Stimulated activated CD4-positive, alpha-beta T cell treated with anti-CD3 and anti-CD28 coated beads, TNF-alpha, amount 100 ng/mL, for 48 hours (primary cell): ENCODE measurements at regions not wholly inside any gene's neighbourhood (a gene's known extent, or its start where the extent isn't known, plus 50 kb on each side); places are given as distances from the start of the nearest gene placed in this dataset.

Experiments used
- DNase-seq, 3 donors: peaks; one replicate each; pipeline ENCODE4 v3.0.0-alpha.2; 2020; ENCODE audit warnings: low read depth in 3 of 3

DNA sequence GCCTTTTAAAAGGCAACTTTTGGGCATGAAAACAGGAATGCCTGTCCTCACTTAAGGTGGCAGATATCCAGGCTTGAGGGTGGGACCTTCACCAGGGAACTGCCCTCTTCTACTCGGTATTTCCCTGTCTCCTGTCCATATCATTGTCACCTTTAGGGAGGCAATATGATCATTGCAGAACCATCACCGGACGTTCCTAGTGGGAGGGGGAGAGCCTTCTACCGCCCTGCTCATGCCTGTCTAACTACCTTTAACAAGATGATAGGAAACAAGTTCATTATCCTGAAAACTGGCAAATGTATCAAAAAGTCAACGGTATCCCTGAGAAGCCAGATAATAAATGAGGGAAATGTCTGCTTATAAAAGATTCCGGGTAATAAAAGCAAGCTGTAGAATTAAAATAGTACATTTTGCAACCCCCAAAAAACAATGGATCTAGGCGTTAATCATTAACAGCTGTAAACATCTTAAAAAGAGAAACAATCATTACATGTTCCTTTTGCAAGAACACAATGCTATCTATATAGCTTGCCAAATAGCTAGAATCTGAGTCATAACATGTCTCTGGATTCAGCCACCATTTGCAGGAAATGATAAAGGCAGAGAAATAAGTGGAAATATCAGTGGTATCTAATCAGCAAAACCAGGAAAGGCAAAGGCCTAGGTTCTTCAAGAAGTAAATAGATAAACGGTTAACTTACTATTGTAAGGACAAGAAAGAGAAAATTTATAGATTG lies 852.9 kb upstream of the ADGRL4 start:
- DNase-seq = no peak

DNA sequence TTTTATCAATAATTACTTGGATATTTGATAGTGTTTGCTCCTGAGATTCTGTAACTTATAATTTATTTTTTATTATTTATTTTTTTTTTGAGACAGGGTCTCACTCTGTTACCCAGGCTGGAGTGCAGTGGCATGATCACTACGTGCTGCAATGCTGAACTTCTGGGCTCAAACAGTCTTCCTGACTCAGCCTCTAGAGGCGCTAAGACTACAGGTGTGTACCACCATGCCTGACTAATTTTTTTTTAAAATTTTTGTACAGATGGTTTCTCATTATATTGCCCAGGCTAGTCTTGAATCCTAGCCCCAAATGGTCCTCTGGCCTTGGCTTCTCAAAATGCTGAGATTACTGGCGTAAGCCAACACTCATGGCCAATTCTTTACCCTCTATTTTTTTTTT lies 845.5 kb upstream of the ADGRL4 start:
- DNase-seq = no peak

DNA sequence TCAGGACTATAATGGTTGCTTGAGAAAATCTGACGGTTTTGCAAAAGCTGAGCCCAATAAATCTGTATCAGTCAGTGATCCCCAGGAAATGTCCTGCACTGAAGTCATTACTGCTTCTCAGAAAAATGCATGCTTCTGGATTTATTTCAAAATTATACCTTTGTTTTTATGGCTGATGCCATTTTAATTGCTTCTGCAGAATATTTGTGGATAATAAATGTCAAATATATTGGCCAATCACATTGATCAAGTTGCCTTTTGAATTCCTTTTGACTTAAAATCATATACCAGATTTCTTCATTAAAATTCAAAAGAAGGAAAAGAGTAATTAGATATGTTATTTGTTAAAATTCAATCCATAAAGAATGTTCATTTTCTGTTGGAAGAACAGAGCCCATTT lies 842.9 kb upstream of the ADGRL4 start:
- DNase-seq = no peak

DNA sequence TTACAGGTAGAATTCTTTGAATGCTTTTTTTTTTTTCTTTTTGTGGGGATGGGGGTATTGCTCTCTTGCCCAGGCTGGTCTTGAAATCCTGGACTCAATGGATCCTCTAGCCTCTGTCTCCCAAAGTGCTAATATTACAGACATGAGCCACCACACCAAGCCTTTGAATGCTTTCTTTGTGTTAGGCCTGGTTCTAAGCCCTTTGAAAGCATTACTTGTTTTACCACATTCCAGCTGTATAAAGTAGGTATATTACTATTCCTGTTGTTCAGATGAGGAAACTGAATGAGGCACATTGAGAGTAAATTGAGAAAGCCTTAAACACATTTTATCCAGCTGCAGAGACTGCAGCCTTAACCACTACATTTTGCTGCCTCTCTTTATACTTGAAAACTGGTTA lies 841.8 kb upstream of the ADGRL4 start:
- DNase-seq = no peak

DNA sequence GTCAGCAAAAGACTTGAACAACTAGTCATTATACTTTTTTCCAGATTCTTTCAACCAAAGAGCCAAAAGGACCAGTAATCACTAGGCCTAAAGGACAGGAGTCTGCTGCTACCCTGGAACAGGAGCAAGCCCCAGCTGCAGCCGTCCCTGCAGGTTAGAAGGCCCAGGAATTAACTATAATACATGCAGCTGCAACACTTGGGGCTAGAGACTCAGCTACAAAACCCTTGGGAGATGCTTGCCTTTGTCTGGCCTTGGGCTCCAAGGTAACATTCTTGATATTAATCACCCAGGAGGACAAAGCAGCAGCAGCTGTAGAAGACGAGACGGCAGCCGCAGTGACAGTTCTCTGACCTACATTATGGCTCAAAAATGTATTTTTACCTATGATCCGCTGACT lies 841.2 kb upstream of the ADGRL4 start:
- no peak for DNase-seq

DNA sequence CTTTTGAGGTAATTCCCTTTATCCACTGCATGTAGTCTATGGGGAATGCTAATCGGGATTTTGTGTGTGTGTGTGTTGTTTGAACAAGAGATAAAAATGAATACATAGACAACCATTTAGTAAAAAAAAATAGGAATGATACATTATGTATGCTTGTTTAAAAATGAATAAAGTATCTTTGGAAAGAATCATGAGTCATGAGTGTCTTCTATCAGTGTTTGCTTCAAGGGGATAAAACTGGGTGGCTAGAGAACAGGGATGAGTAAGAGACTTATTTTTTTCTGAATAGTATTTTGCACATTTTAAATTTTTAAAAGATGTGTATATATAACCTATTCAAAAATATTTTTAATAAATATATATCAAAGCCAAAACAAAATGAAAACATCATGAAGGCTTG lies 839.4 kb upstream of the ADGRL4 start:
- DNase-seq = no peak

DNA sequence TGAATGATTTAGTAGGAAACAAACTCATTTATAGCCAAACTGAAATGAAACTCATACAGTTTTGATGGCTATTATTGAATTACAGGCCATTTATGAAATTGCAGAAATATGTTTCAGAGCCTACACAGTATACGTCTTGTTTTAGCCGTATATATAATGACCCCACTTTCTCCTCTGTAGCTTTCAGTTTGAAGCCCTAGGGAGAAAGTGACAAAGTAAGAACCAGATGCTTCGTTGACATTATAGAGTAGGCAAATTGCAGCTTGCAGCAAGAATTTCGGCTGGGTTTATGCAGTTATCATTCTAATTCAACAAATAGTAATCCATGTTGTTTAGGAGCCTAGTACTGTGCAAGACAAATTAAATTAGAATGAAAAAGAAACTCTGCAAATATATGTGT lies 836.3 kb upstream of the ADGRL4 start:
- DNase-seq = no peak

DNA sequence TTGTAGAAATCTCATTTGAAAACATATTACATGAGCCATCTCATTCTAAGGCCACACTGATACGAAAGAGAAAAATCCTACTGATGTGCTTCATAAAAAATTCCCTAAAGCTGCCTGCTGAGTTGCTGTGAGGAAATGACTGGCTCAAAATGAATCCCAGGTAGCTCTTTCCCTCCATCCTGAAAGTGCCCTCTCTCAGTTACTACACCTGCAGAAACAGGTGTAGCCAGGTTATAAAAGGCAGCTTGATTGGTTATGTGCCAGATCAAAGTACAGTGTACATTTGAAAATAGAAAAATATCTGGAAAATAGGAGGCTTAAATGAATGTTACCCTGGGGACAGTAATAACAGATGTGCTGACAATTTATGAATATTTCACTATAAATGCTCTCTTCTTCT lies 833.4 kb upstream of the ADGRL4 start:
- no peak for DNase-seq

DNA sequence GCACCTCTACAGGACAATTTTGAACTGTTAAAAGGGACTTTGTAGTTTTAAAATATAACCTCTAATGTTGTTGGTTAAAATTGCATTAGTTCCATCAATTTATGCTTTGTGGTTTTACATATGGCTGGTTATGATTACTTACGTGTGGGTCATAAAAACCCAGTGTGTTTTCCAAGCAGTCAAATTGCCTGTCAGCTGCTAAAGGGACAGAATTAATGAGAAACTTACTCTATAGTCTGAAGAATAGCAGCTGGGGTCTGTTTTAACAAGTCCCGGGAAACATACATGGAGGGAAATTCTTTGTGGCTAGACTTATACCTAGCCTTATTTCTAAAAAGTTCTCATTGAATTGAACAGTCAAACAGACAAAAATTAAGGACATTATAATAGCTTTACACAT lies 820.9 kb upstream of the ADGRL4 start:
- DNase-seq = no peak

DNA sequence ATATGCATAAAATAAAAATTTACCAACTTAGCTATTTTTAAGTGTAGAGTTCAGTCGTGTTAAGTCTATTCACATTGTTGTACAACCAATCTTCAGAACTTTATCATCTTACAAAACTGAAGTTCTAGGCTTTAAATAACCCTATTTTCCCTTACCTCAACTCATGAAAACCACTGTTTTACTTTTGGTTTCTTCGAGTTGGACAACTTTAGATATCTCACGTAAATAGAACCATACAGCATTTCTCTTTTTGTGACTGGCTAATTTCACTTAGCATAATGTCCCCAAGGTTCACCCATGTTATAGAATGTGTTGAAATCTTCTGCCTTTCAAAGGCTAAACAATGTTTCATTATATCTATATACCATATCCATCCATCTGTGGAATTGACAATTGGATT lies 819.0 kb upstream of the ADGRL4 start:
- DNase-seq = no peak

DNA sequence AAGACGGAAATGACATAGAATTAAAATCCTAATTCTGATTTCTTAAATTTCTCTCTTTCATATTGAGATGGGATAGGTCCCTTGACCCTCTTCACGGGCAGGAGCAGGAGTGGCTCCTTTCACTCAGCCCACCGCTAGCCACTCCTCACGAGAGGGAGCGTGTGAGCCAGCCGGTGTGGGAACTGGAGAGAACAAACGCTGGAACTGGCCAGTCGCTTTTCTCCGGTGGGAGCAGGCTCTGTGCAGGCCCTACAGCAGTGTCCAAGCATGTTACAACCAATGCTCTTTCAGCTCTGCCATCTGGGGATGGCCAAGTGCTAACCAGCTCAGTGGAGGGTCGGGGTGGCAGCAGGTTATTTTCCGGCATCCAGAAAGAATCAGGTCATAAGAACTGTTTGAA lies 815.5 kb upstream of the ADGRL4 start:
- no peak for DNase-seq

DNA sequence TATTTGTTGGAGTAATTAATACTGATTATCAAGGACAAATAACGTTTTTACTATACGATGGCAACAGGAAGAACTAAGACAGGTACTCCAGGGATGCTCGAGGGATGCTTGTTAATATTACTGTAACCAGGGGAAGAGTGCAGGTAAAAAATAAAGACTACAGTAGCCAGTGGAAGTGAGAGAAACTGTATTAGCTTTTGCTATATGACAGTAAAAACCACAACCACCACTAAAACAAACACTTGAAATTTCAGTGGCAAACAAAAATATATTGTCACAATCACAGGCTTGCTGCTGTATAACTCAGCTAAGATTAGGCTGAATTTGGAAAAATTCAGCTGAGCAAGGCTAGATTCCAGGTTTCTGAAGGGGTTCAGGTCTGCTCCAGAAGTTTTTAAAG lies 812.6 kb upstream of the ADGRL4 start:
- DNase-seq = no peak

DNA sequence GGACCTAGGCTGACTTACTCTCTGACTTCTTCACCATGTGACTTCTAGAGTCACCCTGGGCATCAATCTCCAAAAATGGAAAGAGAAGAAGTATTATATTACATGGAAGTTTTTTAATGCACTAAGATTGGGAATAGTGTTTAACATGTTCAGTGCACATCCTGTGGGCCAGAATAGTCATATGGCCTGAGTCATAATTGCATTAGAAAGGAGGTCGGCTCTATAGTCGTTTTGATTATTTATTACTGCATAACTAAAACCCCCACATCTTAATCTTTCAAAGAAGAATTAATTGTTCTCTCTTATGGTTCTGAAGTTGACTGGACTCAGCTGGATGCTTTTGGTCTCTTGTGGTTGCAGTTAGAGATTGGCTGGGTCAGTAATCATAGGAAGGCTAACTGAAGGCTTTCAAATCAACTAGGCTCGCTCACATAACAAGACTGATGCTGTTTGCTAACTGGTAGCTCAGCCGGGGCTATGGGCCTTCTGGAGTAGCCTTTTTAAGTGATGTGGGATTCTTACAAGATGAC lies 810.6 kb upstream of the ADGRL4 start:
- no peak for DNase-seq

DNA sequence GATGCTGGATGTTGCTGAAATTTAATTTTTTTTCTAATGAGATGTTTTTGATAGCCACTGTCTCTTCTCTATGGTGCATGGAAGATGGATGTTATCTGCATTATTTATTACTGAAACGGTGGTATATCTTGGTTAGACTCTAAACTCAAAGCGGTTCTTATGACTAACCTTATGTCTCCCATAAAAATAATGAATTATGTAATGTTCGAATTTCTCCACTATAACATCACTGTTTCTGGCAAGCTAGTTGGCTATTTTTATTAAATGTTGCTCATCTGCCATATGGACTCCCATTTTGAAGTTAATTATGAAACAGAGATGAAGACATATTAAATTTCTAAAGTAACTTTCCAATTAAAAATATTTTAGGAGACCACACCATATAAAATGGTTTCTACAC lies 808.6 kb upstream of the ADGRL4 start:
- DNase-seq = no peak

DNA sequence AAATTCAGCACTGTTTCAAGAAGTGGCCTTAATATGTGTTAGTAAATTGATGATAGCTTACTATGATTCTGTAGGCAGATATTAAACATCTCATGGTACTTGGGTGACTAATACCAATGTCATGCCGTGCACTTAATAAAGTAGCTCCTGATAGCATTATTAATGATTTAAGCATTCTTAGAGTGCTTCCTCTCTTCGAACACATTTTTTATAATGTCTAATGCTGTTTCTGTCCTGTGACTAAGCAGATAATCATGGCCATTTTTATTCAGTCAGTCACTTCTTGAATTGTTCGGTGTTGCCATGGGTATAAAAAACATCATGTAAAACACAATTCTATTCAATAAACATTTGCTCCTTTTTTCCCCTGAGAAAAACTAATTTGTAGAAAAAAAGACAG lies 804.6 kb upstream of the ADGRL4 start:
- no peak for DNase-seq

DNA sequence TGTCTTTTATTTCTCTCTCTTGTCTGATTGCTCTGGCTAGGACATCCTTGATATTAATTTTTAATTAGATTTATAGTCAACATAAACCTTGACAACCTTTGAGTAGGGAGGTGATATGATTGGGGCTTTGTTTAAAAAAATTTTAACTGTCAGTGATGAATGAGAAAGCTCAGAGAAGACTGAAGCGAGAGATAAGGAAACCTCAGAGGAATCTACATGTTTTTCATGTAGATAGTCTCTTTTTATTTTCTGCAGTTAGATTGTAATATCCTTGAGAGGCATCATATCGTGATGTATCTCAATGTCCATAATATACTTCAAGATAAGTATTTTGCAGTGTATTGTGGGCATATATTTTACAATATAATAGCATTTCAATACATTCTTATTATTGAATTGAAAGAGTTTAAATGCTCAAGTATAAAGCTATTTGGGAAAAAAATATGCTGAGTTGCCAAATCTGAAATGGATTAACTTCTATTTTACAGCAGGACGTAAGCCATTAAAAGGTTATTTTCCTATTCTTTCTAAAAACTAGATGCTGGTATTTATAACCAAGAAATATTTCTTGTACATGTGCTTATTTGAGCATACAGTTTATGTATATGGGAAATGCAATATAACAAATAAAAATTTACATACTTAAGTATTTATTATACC lies 802.4 kb upstream of the ADGRL4 start:
- no peak for DNase-seq

DNA sequence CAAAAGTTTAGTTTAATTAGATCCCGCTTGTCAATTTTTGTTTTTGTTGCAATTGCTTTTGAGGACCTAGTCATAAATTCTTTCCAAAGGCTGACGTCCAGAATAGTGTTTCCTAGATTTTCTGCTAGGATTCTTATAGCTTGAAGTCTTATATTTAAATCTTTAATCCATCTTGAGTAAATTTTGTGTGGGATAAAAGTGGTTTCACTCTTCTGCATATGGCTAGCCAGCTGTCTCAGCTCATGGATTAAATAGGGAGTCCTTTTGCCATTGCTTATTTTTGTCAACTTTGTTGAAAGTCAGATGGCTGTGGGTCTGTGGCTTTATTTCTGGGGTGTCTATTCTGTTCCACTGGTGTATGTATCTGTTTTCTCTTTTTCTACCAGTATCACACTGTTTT lies 801.3 kb upstream of the ADGRL4 start:
- no peak for DNase-seq

DNA sequence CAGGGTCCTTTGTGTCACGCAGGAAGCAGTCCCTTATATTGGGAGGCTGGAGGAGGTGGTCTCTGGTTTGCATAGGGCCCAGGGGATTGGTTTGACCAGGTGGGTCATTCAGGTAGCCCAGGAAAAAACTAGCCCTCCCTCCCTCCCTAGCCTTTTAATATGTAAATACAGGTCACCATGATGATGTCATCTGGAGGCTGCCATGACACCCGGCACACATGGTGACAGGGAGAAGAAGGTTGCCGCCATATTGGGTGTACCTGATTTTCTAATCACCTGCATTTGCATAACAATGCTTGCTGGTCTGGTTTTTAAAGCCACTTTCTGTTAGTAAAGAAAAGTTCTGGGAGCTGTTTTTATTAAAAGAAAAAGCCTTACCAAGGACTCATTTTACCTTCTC lies 791.0 kb upstream of the ADGRL4 start:
- DNase-seq = no peak

DNA sequence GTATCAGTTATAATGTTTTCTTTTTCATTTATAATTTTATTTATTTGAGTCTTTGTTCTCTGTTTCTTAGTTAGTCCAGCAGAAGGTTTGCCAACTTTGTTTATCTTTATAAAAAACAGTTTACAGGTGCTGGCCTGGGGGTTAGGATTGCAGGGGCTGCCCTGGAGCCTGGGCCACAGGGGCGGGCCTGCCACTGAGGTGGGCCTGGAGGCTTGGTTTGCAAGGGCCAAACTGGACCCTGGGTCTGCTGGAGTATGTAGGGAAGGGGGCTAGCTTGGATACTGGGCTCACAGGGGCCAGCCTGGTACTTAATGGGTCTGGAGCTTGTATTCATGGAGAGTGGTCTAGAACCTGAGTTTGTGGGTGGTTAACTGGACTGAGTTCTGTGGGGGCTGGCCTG lies 789.9 kb upstream of the ADGRL4 start:
- DNase-seq = no peak

DNA sequence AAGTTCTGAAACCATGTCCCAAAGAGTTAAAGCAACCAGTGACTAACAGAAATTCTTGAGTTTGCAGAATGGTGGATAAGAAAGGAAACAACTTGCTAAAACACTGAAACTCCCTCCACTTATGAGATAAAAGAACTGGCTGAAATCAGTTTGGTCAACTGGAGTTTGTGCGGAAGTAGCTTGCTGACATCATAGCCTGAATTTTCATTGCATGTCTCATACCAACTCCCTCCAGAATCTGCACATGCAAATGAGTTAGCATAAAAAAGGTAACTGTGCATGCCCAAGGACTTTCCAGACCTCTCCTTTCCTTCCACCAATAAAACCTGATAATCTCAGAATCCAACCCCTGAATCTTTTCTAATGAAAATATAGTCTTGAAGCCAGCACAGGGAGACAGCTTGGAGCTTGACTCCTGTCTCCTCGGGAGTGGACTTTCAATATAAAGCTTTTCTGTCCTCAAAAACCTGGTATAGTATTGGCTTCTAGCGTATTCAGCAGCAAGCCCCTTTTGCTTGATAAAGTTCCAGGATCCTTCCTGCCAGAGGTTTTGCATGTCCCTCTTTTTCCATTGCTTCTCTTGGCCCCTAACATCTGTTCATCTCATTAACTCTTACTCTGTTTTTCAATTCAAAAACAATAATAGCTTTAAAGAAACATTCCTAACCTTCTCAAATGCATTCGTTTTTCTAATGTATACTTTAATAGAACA lies 785.8 kb upstream of the ADGRL4 start:
- DNase-seq = no peak

DNA sequence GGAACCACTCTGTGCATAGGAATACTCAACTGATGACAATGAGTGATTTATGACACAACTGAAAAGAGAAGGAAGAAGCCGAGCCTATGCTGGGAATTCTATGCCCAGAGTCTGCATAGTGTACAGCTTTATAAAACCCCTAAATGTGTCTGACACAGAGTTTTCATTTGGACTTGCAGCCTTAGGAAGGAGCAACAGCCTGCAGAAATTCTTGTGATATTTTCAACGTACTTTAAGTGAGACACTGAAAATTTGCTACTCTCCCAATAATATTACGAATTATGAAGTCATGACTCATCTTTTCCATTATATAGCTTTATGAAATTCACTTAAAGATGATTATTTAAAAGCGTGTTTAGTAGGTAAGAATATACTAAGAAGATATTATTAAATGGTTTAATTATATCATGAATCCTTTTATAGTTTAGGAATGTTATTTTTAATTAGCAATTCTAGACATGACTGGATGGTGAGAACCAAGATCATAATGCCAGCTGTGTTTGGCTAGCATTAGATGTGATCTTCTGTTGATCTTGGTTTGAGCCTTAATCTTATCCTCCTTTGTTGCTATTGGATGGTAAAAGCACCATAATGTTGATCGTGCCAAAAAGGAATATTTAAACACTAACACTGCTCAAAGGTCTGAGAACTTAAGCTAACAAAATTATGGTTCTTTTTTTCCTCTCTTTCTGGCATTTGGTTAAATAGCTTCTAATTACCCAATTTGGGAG lies 785.1 kb upstream of the ADGRL4 start:
- DNase-seq = no peak

DNA sequence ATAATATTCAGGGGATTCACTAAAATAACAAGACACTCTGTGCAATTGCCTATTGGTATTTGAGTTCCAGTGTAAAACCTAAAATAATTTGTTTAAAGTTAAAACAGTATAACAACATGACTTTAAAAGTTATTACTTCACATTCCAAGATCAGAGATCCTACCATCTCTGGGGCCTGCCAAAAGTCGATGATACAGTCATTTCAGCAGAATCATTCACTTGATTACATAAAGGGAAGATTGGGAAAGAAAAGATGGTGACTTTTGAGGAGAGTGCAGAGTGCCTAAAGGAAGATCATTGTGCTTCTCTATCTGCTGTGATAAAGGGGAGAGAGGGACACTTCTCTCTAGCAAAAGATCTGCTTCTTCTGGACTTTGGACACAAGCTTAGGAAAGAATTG lies 784.4 kb upstream of the ADGRL4 start:
- no peak for DNase-seq
